Fibroblast of mammary gland (primary cell): ENCODE measurements at regions not wholly inside any gene's neighbourhood (a gene's known extent, or its start where the extent isn't known, plus 50 kb on each side); places are given as distances from the start of the nearest gene placed in this dataset.

Experiments
- DNase-seq: peaks from one replicate; pipeline ENCODE4 v3.0.0-alpha.2; 2010; ENCODE audit warnings: low read depth
- H3K4me3 ChIP-seq: 2 replicates; pipeline ENCODE4 v1.5.1; 2011; ENCODE audit warnings: low read depth, mild to moderate bottlenecking, low read length, moderate library complexity; ENCODE audit not compliant: control insufficient read depth
- CTCF ChIP-seq: conservative IDR thresholded peaks from 2 replicates; pipeline ENCODE4 v1.5.1; 2011; ENCODE audit warnings: low read depth, low read length, inconsistent platforms; ENCODE audit not compliant: control insufficient read depth, insufficient read depth

- no peak overlapping the region for H3K4me3 ChIP-seq
- no peak for TF ChIP-seq CTCF
- peak; percentile 94 for DNase-seq
Measured at GRCh38 chr4:155005395-155006090, 202.9 kb upstream of the NPY2R start.

GRCh38 chr4:155007660-155008176 lies 200.7 kb upstream of the NPY2R start:
- H3K4me3 ChIP-seq: no peak overlapping the region
- no peak for TF ChIP-seq CTCF
- no peak for DNase-seq

- no peak for DNase-seq
- H3K4me3 ChIP-seq: no peak overlapping the region
- TF ChIP-seq CTCF: no peak
Measured at GRCh38 chr4:155008389-155008788, 200.0 kb upstream of the NPY2R start.

GRCh38 chr4:155009288-155009687 lies 199.1 kb upstream of the NPY2R start:
- no peak overlapping the region for H3K4me3 ChIP-seq
- TF ChIP-seq CTCF: no peak
- DNase-seq: no peak

GRCh38 chr4:155010376-155010775 lies 198.1 kb upstream of the NPY2R start:
- no peak for TF ChIP-seq CTCF
- no peak for DNase-seq
- H3K4me3 ChIP-seq: no peak overlapping the region

- no peak for TF ChIP-seq CTCF
Measured at GRCh38 chr4:155011163-155011780, 197.2 kb upstream of the NPY2R start.

More at GRCh38 chr4:155011163-155011780, 197.2 kb upstream of the NPY2R start:
- no peak overlapping the region for H3K4me3 ChIP-seq
- no peak for DNase-seq
